Stimulated activated CD4-positive, alpha-beta T cell treated with anti-CD3 and anti-CD28 coated beads, Interleukin-15, amount 100 ng/mL, for 1 hour (primary cell): ENCODE measurements at regions not wholly inside any gene's neighbourhood (a gene's known extent, or its start where the extent isn't known, plus 50 kb on each side); places are given as distances from the start of the nearest gene placed in this dataset.

Experiments
- DNase-seq, 2 donors: peaks; one replicate each; pipeline ENCODE4 v3.0.0-alpha.2; 2020; ENCODE audit warnings: low read depth in 1 of 2, low spot score in 1 of 2

DNA sequence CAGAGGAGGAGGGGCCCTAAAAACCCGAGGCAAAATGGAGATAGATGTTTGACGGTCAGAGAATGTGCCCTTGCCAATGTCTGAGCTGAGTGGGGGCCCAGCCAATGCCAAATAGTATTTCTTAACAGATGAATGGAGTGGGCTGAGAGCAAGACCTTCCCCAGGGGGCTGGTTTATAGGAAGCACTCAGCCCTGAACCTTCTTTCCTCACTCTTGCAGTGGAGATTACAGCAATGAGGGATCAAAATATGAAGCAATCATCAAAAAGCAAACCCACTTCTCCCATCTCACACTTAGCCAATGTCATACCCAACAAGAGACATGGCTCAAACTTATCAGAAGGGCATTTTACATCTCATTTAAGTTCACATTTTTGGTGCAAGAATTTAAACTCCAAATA is 350.3 kb downstream of the GADD45G start:
- no peak for DNase-seq

DNA sequence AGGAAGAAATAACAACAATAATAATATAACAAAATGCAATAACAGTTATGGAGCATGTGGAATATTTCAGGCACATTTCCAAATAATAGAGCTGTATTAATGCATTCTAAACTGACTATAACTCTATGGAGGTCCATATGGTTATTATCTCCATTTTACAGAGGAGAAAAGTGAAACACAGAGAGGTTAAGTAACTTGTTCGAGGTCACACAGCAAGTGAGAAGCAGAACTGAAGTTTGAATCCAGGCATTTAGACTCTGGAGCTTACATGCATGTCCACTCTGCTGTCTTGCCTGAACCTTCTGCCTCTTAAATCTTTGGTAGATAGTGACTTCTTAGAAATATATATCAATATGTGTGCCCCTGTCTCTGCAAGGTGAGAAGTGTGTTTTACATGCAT is 350.8 kb downstream of the GADD45G start:
- DNase-seq = no peak

DNA sequence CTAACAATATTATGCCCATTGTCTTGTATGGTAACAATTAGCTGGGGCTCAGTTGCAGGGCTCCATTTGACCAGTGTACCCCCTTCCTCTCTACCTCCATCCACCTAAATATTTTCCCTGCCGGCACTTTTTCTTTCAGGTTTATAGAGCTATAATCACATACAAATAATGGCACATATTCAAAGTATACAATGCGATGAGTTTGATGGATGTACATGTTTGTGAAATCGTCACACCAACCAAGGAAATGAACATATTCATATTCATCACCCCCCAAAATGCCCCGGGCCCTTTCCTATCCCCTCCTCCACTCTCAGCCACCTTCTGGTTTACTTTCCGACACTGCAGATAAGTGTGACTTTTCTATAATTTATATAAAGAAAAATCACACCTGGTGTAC is 351.5 kb downstream of the GADD45G start:
- DNase-seq = no peak

DNA sequence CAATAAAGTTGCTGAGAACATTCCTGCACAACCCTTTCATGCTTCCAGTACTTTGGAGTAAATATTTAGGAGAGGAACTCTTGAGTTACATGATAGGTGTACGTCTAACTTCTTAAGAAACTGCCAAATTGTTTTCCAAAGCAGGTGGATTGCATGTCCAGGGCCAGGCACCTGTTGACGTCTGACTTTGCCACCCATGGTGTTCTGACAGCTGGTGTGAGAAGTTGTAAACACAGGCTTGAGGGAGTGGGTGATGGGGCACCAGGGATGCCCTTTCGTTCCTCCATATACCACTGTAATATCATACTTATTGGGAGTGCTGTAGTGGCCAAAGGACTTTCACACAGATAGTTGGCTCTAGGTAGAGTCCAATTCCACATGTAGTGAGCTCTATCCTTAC is 352.1 kb downstream of the GADD45G start:
- no peak for DNase-seq

DNA sequence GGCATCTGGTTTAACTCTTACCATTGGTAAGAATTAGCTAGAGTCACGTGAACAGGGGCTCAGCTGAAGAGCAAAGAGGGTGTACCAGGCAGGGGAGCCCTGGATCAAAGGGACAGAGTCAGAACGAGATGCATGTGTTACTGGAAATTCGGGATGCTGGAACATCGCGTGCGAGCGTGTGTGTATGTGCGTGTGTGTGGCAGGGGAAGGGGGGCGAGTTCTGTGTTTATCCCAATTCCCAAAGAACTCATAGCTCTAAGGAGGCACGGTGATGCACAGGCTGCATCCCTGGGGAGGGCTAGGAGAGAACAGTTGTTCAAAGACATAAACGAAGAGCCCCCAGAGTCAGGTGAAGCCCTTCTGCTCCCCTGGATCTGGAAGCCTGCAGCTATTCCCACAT is 353.3 kb downstream of the GADD45G start:
- no peak for DNase-seq

DNA sequence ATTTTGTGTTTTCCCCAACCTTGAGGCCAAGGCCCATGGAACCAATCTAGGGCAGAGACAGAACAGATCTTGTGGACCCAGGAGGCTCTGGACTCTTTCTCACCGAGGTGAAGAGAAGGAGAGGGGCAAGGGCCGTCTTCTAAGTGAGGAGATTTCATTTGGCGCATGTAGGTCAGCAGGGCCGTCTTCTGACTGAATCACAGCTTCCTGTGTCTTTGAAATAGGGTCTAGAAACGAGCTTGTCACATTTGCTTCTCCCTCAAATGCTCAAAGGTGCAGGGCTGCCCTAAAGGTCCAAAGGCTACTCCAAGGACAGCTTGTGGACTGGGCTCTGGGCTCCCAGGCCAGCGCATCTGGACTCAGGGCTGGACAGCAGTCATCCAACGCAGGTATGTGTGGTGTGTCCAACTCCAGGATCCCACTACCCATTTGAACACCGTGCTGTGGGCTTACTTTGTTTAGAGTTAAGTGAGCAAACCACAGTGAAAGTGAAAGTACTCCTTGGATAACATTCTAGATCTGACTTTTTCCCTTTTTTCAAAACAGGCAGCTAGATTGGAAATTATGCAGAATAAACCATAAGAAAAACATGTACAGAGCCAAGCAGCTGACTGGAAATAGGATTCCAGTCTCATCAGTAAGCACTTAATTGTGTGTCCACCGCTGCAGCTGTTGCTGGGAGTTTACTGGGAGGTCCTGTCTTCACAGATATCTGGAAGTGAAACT is 357.0 kb downstream of the GADD45G start:
- DNase-seq = no peak

DNA sequence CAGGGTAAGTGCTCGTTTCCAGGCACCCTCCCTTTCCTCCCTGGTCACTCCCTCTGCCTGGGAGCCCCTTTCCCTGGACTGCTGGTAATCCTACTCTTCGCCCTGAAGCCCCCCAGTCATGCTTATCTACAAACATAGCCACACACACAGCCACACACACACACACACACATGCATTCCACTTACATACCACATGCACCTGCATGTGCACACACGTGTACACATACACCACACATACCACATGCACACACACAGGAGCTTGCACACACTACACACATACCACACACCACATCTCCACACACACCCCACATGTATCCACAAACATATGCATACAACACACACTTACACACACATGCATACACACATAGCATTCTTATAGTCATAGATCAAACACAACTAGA is 358.5 kb downstream of the GADD45G start:
- DNase-seq = no peak

DNA sequence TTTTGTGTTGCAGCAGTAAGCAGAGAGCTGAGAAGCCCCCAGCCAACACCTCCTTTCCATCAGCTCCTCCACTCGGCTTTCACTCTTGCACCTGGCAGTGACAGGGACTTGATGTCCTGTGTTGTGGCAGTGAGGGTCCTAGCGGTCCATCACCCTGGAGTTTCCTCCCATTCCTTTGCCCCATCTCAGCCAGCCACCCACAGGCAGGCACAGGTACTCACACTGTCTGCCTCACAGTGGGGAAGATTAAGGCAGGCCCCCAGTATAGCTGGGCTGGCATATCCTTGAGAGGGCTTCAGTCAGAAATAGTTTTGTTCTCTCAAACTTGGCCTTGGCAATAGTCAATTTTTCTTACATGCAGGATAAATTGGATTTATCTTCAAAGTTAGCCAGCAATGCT is 362.7 kb downstream of the GADD45G start:
- no peak for DNase-seq

DNA sequence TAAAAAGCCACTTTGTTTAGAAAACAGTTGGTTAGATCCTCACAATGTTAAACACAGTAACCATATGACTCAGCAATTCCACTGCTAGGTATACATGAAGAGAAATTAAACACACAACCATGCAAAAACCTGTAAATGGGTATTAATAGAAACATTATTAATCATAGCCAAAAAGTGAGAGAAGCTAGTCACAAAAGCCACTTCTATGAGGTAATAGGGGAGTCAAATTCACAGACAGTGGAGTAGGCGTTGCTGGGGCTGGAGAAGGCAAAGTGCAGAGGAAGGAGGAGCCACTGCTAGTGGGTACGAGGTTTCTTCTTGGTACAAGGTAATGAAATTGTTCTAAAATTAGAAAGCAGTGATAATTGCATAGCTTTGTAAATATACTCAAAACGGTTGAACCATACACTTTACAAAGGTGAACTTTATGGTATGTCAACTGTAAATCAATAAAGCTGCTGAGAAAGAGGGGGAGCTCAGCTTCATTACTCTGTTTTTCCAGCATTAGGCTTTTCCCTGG is 364.4 kb downstream of the GADD45G start:
- DNase-seq = no peak

DNA sequence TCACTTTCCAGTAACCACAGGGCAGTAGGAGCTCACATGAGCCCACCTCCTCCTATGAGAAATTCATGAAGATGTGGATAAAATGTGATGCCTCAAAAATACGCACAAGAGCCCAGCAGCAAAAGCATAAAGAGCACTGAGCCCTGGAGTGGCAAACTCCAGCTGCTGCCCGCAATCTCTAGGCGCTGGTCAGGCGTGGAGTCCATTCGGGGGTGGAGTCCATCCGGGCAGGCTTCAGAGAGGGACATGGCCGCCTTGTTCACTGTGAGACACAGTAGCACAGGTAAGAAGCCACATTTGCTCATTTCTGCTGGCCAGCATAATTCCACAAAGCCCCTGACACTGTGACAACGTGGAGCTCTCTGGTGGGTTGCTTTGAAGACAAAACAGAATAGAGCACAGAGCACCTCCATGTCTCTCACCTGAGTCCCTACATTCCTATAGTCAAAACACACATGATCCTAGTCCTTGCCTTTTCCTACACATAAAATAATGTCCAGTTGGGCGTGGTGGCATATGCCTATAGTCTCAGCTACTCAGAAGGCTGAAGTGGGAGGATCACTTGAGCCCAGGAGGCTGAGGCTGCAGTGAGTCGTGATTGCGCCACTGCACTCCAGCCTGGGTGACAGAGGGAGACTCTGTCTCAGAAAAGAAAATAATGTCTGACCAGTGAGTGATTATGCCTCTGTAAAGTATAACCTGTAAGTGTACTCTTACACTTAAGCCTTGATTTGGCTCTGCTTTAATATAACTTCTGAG is 365.2 kb downstream of the GADD45G start:
- DNase-seq = no peak

DNA sequence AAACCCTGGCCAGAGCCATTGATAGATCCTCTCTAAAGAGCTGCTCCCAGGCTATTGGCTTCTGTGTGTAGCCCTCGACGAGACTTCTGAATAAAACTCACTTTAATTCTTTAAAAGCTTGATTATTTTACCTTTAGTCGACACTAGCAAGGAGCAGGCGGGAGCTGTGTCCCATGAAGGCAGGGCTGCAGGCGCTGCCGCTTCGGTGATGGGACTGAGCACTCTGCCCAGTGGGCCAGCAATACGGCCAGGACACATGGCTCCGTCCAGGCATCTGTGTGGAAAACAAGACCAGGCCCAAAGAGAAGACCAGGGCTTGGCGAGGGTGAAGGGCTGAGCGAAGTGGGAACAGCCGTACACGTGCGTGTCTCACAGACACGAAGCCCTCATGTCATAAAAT is 365.9 kb downstream of the GADD45G start:
- no peak for DNase-seq

DNA sequence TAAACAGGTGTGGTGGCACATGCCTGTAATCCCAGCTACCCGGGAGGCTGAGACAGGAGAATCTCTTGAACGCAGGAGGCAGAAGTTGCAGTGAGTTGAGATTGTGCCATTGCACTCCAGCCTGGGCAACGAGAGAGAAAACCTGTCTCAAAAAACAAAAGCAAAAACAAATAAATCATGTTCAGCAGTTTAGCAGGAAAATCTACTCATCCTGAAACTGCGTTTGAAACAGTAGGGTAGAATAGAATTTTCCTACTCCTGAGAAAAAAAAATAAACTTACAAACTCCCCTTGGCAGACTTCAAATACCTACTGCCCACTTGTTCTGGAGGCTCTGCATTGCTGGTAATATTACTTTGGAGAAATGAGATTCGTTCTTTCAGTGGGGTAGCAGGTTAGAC is 367.7 kb downstream of the GADD45G start:
- DNase-seq = no peak

DNA sequence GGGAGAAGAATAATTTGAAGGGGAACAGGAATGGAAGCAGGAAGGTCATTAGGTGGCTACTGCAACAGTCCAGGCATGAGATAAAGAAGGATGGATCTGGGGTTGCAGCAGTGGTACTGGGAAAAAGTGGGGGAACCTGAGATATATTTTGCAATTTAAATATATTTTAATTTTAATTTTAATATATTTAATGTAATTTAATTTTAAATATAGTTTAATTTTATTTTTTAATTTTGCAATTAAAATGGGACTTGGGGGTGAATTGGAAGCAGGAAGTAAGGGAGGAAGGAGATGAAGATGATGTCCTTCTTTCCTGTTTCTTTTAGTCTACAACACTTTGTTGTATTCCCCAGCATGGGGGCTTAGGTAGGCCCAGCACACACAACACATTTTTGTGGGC is 369.8 kb downstream of the GADD45G start:
- DNase-seq = no peak

DNA sequence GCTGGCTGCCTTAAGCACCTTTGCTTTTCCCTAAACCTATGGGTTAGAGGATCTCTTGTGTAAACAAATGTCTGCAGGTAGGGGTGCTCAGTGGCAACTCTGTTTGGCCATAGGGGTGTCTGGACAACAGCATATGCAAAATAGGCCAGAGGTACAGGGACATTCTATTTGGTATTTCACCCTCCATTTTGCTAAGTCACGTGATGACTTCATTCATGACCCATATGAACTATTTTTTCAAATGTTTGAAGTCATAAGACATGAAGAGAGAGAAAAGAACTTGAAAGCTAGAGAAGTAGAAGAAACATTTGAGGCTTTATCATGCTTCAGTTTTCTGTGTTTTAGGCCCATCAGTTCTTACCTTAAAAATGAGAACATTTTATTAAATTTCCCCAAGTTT is 370.2 kb downstream of the GADD45G start:
- DNase-seq = no peak

DNA sequence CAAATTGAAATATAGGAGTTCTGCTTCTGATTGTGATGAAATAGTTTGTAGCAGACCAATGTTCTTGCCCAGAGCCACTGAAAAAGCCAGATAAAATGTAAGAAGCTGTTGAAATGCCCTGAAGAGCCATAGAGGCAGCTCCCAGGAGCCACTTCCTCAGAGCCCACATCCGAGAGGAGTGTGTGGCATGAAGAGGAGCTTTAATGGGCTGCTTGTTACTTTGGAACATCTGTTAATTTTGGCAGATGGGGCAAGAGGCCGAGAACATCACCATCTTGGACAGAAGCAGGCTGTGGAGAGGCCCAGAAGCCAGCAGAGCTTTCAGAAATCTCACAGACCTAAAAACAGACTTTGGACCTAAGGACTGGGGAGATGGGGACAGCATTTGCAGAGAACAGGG is 370.8 kb downstream of the GADD45G start:
- no peak for DNase-seq

DNA sequence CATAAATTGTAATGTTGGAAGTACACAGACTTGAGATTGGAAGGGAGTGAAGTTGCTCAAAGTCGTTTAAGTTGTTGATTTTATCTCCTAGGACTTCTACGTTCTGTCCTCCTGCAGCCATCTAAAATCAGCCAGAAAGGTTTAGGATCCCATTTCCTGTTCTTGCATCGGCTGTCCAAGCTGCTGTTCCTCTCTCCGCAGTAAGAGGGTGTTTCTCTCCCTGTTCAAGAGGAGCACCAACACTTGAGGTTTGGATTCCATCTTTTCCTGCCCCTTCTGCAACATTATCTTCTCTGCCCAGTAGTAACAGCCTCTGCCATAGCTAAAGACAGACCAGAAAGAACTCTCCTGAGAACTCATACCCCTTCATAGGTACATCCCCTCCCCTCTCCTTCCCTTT is 373.4 kb downstream of the GADD45G start:
- no peak for DNase-seq

DNA sequence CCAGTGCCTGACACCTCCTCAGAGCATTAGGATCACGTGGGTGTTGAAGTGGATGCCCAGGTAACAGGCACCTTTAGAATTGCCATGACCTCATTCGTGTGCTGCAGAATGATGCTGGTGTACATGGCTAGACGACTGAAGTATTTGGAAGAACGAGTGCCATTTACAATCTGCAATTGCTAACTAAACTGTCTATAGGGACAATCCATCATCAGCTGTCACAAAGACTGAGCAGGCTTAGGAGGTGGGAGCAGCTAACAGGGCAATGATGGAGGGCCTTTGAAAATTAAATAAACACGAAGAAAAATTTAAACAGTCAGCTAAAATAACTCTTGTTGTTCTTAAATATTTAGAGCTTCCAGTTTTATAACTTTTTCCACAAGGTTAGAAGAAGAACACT is 375.8 kb downstream of the GADD45G start:
- DNase-seq = no peak

DNA sequence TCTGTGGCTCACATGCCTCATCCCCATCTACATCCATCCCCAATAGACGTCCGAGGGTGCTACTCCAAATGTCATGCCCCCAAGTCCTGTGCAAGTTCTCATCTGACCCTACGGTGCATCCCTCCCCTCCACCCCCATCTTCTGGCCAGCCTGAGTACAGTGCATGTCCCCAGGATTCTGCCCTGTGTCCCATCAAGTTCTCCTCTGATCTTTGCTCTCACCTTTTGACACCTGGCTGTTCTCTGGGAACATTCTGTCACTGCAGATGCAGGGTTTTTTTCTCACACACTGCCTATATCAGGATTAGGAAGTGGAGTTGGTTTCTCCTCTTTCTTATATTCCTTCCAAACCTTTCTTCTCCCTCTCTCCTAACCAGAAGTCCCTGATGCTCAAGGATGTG is 377.2 kb downstream of the GADD45G start:
- DNase-seq = no peak

DNA sequence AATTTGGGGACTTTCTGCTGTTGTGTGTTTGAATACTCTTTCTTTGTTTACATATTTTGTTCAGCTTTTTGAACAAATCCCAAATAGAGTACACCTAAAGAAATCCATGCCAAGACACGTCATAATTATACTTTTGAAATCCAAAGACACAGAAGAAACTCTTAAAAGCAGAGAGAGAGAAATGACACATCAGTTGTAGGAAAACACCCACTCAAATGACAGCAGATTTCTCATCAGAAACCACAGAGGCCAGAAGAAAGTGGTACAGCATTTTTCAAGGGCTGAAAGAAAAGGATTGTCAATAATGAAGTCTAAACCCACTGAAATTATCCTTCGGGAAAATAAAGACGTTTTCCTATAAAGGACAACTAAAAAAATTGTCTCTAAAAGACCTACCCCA is 378.6 kb downstream of the GADD45G start:
- no peak for DNase-seq

DNA sequence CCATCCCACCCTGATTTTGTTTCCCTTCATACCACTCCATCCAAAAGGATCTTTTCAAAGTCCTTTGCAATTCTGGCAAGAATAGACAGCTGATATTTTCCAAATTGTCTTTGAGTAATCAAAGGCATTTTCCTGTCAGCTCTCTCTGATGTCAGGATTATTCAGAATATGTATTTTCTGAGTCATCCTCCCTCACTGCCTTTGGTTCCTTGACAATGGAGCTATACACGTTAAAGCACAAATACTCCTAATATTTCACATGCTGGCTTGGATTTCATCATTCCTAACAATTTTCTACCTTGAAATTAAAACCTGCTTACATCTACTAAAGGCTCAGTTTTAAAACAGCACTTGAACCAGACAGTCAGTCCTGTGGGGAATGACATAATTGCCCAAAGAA is 379.4 kb downstream of the GADD45G start:
- no peak for DNase-seq

DNA sequence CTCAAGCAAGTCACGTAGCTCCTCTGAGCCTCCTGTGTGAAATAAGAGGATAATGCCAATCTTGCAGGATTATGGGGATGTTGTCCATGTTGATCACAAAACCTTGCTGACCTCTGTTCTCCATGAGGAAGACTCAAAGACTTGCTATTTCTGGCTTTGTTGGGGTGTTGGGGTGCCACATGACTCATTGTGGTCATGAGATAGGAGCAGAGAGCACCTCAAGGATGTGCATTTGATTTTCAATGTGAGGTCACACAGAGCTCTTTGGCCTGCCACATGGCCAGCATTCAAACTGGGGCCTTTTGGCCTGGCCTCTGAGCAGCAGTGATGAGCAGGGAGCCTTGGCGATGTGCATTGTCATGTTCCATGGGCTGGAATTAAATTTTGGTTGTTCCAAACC is 380.3 kb downstream of the GADD45G start:
- no peak for DNase-seq

DNA sequence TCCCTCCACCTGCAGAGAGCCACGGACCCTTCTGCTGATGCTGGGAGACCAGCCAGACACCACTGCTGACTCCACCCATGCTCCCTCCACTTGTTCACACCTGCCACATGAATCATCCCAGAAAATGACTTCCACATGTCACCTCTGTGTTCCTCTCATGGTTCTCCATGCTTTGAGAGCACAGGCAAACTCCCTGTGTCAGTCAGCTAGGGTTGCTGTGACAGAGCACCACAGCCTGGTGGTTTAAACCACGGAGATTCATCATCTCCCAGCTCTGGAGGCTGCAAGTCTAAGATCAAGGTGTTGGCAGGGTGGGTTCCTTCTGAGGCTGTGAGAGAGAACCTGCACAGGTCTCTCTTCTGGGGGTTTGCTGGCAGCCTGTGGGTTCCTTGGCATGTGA is 381.4 kb downstream of the GADD45G start:
- DNase-seq = no peak

DNA sequence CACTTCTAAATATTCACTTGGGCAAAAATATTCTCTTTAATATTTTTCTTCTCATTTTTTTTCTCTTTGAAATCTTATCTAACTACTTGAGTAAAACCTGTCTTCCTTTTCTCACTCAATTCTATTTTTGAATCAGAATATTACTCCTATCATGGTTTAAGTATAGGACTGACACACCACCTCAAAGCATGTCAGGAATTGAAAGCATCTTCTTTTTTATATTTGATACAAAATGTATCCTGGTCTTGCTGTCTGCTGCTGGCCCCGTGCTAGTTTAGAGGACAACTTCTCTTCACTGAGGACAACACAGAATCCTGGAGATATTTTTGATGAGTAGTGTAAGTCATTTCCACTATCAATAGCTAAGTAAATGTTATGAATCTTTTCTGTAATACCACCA is 383.6 kb downstream of the GADD45G start:
- DNase-seq = no peak
